Endodermal cell (in vitro differentiated cells): ENCODE measurements at regions not wholly inside any gene's neighbourhood (a gene's known extent, or its start where the extent isn't known, plus 50 kb on each side); places are given as distances from the start of the nearest gene placed in this dataset.

ENCODE experiments used
- DNase-seq: peaks from one replicate; pipeline ENCODE4 v3.0.0-alpha.2; 2017
- H3K27ac ChIP-seq: 2 replicates; pipeline ENCODE4 v1.5.1; 2013; ENCODE audit warnings: mild to moderate bottlenecking, low read depth, low read length, moderate library complexity
- H3K27me3 ChIP-seq: 2 replicates; pipeline ENCODE4 v1.6.1; 2013; ENCODE audit warnings: mild to moderate bottlenecking, low read length, moderate library complexity; ENCODE audit not compliant: insufficient read depth, control insufficient read depth, poor library complexity, severe bottlenecking
- H3K36me3 ChIP-seq: 2 replicates; pipeline ENCODE4 v1.7.0; 2013; ENCODE audit warnings: mild to moderate bottlenecking, low read length, moderate library complexity; ENCODE audit not compliant: control insufficient read depth, insufficient read depth
- H3K4me1 ChIP-seq: one replicate; pipeline ENCODE4 v1.7.0; 2013; ENCODE audit warnings: low read length; ENCODE audit not compliant: control insufficient read depth, insufficient read depth
- H3K4me3 ChIP-seq: 2 replicates; pipeline ENCODE4 v1.5.1; 2013; ENCODE audit warnings: mild to moderate bottlenecking, low read length, moderate library complexity
- H3K9ac ChIP-seq: 2 replicates; pipeline ENCODE4 v1.6.1; 2013; ENCODE audit warnings: mild to moderate bottlenecking, low read length, moderate library complexity; ENCODE audit not compliant: poor library complexity, severe bottlenecking; ENCODE audit errors: extremely low read depth
- H3K9me3 ChIP-seq: 2 replicates; pipeline ENCODE4 v1.6.1; 2013; ENCODE audit warnings: mild to moderate bottlenecking, low read length, moderate library complexity; ENCODE audit not compliant: control insufficient read depth
- H3K27ac Mint-ChIP-seq: 2 replicates; pipeline ENCODE4 v1.8.0; 2020; ENCODE audit warnings: mixed read lengths
- H3K27me3 Mint-ChIP-seq: 2 replicates; pipeline ENCODE4 v1.8.0; 2021; ENCODE audit warnings: mild to moderate bottlenecking, mixed read lengths; ENCODE audit not compliant: insufficient read depth
- H3K36me3 Mint-ChIP-seq: 2 replicates; pipeline ENCODE4 v1.8.0; 2020; ENCODE audit warnings: low read depth, mixed read lengths
- H3K4me1 Mint-ChIP-seq: 2 replicates; pipeline ENCODE4 v1.8.0; 2020; ENCODE audit warnings: mixed read lengths
- H3K4me3 Mint-ChIP-seq: 2 replicates; pipeline ENCODE4 v1.8.0; 2020; ENCODE audit warnings: mild to moderate bottlenecking, moderate library complexity, mixed read lengths
- H3K9me3 Mint-ChIP-seq: 2 replicates; pipeline ENCODE4 v1.8.0; 2020; ENCODE audit warnings: mild to moderate bottlenecking, mixed read lengths
- WGBS, 2 experiments: methylation state at CpG; one replicate each; pipeline versions ENCODE4 v1.1.5 to v1.1.7; 2013; ENCODE audit warnings: missing lambda C conversion rate in 2 of 2, mixed read lengths in 1 of 2; ENCODE audit not compliant: insufficient coverage in 1 of 2, insufficient read length in 1 of 2; 5-methylcytosine and 5-hydroxymethylcytosine counted together
- TF ChIP-seq, protein P1 (sequence below): fragments of 200-600 bp; sonication (generic); conservative IDR thresholded peaks from 2 replicates; pipeline ENCODE4 v1.5.0; 2021; ENCODE audit warnings: antibody characterized with exemption, mild to moderate bottlenecking

DNA sequence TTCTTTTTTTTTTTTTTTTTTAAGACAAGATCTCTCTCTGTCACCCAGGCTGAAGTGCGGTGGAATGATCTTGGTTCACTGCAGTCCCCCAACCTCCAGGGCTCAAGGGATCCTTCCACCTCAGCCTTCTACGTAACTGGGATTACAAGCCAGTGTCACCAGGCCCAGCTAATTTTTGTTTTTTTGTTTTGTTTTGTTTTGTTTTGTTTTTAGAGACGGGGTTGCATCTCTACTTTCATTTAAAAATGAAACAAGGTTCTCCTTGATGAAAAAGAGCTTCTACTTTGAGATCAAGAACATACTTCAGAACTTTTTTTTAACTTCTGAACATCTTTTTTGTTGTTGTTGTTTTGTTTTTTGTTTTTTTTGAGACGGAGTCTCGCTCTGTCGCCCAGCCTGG is 121.7 kb upstream of the PRB2 start:
- Mint-ChIP-seq H3K27ac (no peak overlapping the region), H3K36me3 (no peaks in the 10 kb centered on the region)
- no peak for DNase-seq

DNA sequence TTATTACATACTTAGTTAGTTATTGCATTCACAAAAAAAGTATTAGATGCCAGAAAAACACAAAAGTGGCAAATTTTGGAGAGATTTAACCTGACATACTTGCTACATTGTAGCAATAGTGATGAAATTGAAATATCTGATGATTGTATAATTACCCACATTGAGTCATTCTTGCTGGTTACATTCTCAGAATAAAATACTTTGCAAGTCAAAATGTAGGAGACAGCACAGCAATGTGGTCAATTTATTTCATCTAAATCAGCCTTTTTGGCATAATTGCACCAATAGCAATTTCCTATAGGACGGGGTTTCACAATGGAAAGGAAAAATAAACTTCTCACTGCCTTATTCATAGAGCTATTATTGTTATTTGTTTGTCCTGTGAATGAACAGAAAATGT is 125.0 kb upstream of the ETV6 start:
- peaks cover 15% of the 10 kb centered on the region for H3K27me3 ChIP-seq
- Mint-ChIP-seq H3K4me1 (no peaks in the 10 kb centered on the region), H3K36me3 (no peaks in the 10 kb centered on the region), H3K27ac (no peak overlapping the region), H3K27me3 (peaks cover 16% of the 10 kb centered on the region), H3K4me3 (no peak overlapping the region), H3K9me3 (no peaks in the 10 kb centered on the region)
- TF ChIP-seq, protein P1, sequence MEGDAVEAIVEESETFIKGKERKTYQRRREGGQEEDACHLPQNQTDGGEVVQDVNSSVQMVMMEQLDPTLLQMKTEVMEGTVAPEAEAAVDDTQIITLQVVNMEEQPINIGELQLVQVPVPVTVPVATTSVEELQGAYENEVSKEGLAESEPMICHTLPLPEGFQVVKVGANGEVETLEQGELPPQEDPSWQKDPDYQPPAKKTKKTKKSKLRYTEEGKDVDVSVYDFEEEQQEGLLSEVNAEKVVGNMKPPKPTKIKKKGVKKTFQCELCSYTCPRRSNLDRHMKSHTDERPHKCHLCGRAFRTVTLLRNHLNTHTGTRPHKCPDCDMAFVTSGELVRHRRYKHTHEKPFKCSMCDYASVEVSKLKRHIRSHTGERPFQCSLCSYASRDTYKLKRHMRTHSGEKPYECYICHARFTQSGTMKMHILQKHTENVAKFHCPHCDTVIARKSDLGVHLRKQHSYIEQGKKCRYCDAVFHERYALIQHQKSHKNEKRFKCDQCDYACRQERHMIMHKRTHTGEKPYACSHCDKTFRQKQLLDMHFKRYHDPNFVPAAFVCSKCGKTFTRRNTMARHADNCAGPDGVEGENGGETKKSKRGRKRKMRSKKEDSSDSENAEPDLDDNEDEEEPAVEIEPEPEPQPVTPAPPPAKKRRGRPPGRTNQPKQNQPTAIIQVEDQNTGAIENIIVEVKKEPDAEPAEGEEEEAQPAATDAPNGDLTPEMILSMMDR: no peak
- no peak overlapping the region for H3K4me3 ChIP-seq
- no peak overlapping the region for H3K9ac ChIP-seq
- 100% methylated on average over 1 of the region's 1 CpG; no CpG with 5 or more reads in 1 of the 2 experiments for WGBS, 2 experiments
- no peaks in the 10 kb centered on the region for H3K36me3 ChIP-seq
- no peaks in the 10 kb centered on the region for H3K4me1 ChIP-seq
- H3K9me3 ChIP-seq: no peaks in the 10 kb centered on the region
- no peak for DNase-seq
- H3K27ac ChIP-seq: no peak overlapping the region

More for the DNA sequence above, 121.7 kb upstream of the PRB2 start:
- H3K4me1 Mint-ChIP-seq: no peaks in the 10 kb centered on the region
- H3K4me3 ChIP-seq: no peak overlapping the region
- H3K27me3 ChIP-seq: no peaks in the 10 kb centered on the region
- peaks cover 2% of the 10 kb centered on the region for H3K27me3 Mint-ChIP-seq
- no peak overlapping the region for H3K27ac ChIP-seq
- 84 to 86% methylated on average over 3 to 6 of the region's 6 CpGs for WGBS, 2 experiments
- no peaks in the 10 kb centered on the region for H3K36me3 ChIP-seq
- no peaks in the 10 kb centered on the region for H3K9me3 Mint-ChIP-seq
- TF ChIP-seq, protein P1: no peak
- H3K9me3 ChIP-seq: no peaks in the 10 kb centered on the region
- H3K4me1 ChIP-seq: no peaks in the 10 kb centered on the region
- H3K9ac ChIP-seq: no peak overlapping the region
- no peak overlapping the region for H3K4me3 Mint-ChIP-seq

DNA sequence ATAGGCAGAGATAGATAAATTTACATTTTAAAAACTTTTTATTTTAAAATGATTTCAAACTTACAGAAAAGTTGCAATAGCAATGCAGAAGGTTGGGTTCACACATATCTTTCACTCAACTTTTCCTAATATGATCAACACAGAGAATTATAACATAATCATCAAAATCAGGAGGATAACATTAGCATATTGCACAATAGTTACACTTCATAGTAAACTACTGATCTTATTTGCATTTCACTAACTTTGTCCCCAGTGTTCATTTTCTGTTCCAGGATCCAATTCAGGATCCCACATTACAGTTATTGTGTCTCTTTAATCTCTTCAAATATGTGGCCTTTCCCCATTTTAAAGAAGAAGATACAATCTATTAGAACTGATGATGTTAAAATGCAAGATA is 115.4 kb upstream of the ETV6 start:
- TF ChIP-seq, protein P1: no peak
- Mint-ChIP-seq H3K27ac (no peak overlapping the region), H3K27me3 (peaks cover 30% of the 10 kb centered on the region), H3K9me3 (peaks cover 2% of the 10 kb centered on the region), H3K4me1 (no peaks in the 10 kb centered on the region), H3K36me3 (no peaks in the 10 kb centered on the region), H3K4me3 (no peak overlapping the region)
- H3K4me3 ChIP-seq: no peak overlapping the region
- no peaks in the 10 kb centered on the region for H3K9me3 ChIP-seq
- H3K27me3 ChIP-seq: peaks cover 5% of the 10 kb centered on the region
- no peaks in the 10 kb centered on the region for H3K36me3 ChIP-seq
- H3K27ac ChIP-seq: no peak overlapping the region
- no peak for DNase-seq
- H3K4me1 ChIP-seq: no peaks in the 10 kb centered on the region
- H3K9ac ChIP-seq: no peak overlapping the region
